Fibroblast of the aortic adventitia (primary cell): ENCODE measurements at regions not wholly inside any gene's neighbourhood (a gene's known extent, or its start where the extent isn't known, plus 50 kb on each side); places are given as distances from the start of the nearest gene placed in this dataset.

Source experiments
- DNase-seq: peaks from one replicate; pipeline ENCODE4 v3.0.0-alpha.2; 2010; ENCODE audit warnings: low read depth
- H3K4me3 ChIP-seq: 2 replicates; pipeline ENCODE4 v1.5.1; 2011; ENCODE audit warnings: low read depth, mild to moderate bottlenecking, control low read depth, low read length, moderate library complexity
- CTCF ChIP-seq: IDR thresholded peaks from 2 replicates; pipeline ENCODE4 v1.5.1; 2011; ENCODE audit warnings: mild to moderate bottlenecking, low read length, control low read depth, inconsistent platforms; ENCODE audit not compliant: insufficient read depth

DNA sequence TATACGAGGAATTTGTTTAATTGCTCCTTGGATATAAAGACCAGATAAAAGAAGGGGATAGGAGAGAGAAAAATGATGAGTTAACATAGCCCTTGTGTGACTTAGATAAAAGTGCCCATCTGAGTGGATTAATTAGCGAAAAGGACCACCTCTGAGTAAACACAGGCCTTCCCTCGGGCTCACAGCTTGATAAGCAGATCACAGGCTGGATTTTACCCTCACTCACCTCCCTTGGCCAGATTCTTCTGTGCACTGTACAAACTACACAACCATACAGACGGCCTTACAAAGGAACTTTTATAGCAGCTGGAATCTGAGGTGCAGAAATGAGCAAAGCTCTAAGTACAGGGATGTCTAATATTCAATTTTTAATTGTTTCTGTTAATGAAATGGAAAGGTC lies 112.4 kb upstream of the STT3B start:
- no peak for DNase-seq
- TF ChIP-seq CTCF: no peak
- H3K4me3 ChIP-seq: no peak overlapping the region

GRCh38 chr3:31421314-31422048 lies 111.2 kb upstream of the STT3B start:
- no peak for DNase-seq
- no peak for TF ChIP-seq CTCF
- H3K4me3 ChIP-seq: no peak overlapping the region

GRCh38 chr3:31422237-31422636 lies 110.5 kb upstream of the STT3B start:
- DNase-seq: no peak
- TF ChIP-seq CTCF: no peak
- H3K4me3 ChIP-seq: no peak overlapping the region

GRCh38 chr3:31423482-31423881 lies 109.2 kb upstream of the STT3B start:
- no peak for TF ChIP-seq CTCF
- peak; percentile 73 for DNase-seq
- no peak overlapping the region for H3K4me3 ChIP-seq

DNA sequence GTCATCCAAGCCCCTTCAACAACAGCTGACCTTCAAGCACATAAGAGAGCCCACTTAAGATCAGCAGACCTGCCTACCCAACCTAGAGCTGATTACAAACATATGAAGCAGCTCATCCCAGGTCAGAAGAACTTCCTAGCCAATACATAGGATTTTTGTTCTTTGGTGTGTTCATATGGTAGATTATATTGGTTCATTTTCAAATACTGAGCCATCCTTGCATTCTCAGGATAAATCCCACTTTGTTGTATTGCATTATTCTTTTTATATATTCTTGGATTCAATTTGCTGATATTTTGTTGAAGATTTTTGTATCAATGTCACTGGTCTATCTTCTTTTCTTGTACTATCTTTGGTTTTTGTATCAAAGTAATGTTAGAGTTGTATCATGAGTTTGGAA lies 107.3 kb upstream of the STT3B start:
- DNase-seq: no peak
- TF ChIP-seq CTCF: no peak
- H3K4me3 ChIP-seq: no peak overlapping the region

DNA sequence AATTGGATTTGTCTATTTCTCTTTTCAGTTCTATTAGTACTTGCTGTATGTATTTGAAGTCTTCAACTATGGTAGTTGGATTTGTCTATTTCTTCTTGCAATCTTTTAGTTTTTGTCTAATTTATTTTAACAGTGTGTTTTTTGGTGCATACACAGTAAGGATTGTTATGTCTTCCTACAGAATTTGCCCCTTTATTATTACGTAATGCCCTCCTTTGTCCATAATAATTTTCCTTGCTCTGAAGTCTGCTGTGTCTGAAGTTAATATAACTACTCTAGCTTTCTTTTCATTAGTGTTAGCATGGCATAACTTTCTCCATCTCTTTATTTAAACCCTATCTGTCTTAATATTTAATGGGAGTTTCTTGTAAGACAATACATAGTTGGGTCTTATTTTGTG lies 105.1 kb upstream of the STT3B start:
- no peak overlapping the region for H3K4me3 ChIP-seq
- TF ChIP-seq CTCF: no peak
- DNase-seq: no peak

- H3K4me3 ChIP-seq: no peak overlapping the region
- no peak for DNase-seq
- TF ChIP-seq CTCF: no peak
Observed at GRCh38 chr3:31431321-31431720, 101.4 kb upstream of the STT3B start.
